Adrenal gland (tissue), 9 donors: ENCODE measurements at regions not wholly inside any gene's neighbourhood (a gene's known extent, or its start where the extent isn't known, plus 50 kb on each side); places are given as distances from the start of the nearest gene placed in this dataset.

ENCODE experiments used
- DNase-seq, 7 donors: peaks; one replicate each; pipeline ENCODE4 v3.0.0-alpha.2; 2019 to 2020
- H3K27ac ChIP-seq, 5 donors: fragments of 200-600 bp; sonication (generic) in 4 of 5; 1 replicate in 3 of 5; 2 replicates in 2 of 5; pipeline versions ENCODE4 v1.5.1 to v1.8.0; 2016 to 2020; ENCODE audit warnings: mild to moderate bottlenecking in 1 of 5
- H3K27me3 ChIP-seq: fragments of 200-600 bp; 2 replicates; pipeline ENCODE4 v1.8.0; 2021
- H3K36me3 ChIP-seq, 2 donors: fragments of 200-600 bp; replicated peaks in 1 of 2; 1 replicate in 1 of 2; 2 replicates in 1 of 2; pipeline versions ENCODE4 v1.5.1 to v1.8.0; 2018 to 2022
- H3K4me1 ChIP-seq, 2 donors: fragments of 200-600 bp; replicated peaks in 1 of 2; 1 replicate in 1 of 2; 2 replicates in 1 of 2; pipeline versions ENCODE4 v1.5.1 to v1.8.0; 2018 to 2021
- H3K4me3 ChIP-seq, 4 donors: fragments of 200-600 bp; sonication (generic) in 3 of 4; one replicate each; pipeline ENCODE4 v1.5.1; 2016 to 2018
- H3K9me3 ChIP-seq, 3 donors: fragments of 200-600 bp; sonication (generic) in 1 of 3; replicated peaks in 1 of 3; 1 replicate in 2 of 3; 2 replicates in 1 of 3; pipeline versions ENCODE4 v1.5.1 to v1.8.0; 2016 to 2021
- CTCF ChIP-seq, 6 experiments: fragments of 450-650 bp in 4 of 6; fragments of 200-600 bp in 2 of 6; sonication (generic) in 1 of 6; IDR thresholded peaks; 1 replicate in 5 of 6; 2 replicates in 1 of 6; pipeline versions ENCODE4 v1.5.1 to v1.8.0; 2016 to 2021; ENCODE audit warnings: antibody characterized with exemption in 6 of 6, mild to moderate bottlenecking in 2 of 6, moderate library complexity in 1 of 6
- POLR2A ChIP-seq, 2 donors: fragments of 450-650 bp; IDR thresholded peaks; one replicate each; pipeline ENCODE4 v1.6.1; 2017; ENCODE audit warnings: antibody characterized with exemption in 2 of 2, mild to moderate bottlenecking in 2 of 2, moderate library complexity in 1 of 2
- WGBS, 4 donors: extraction: QIAGEN DNeasy Blood & Tissue Kit in 2 of 4; methylation state at CpG; one replicate each; pipeline versions ENCODE4 v1.1.5 to v1.1.7; 2013 to 2017; 5-methylcytosine and 5-hydroxymethylcytosine counted together
- intact Hi-C, 2 donors: fragments of 100-400 bp; cut with DNase I; formaldehyde crosslinking; loops; one replicate each; pipeline versions ENCODE4 v1.14.1 to v1.15.0; 2022 to 2023
- donor health status: healthy with polysubstance abuse.
- donor health status: Bipolar disorder and iron deficiency.
- donor health status: DM: yes; HTN: yes; CAD: no.
- donor health status: DM: no; HTN: no; CAD: no.
- donor health status: DM: no; HTN: no; CAD: no.

GRCh38 chr9:73617586-73617985 is 465.9 kb downstream of the ANXA1 start:
- H3K27me3 ChIP-seq = no peaks in the 10 kb centered on the region
- no peak for DNase-seq
- no peak overlapping the region for H3K27ac ChIP-seq
- 70 to 83% (median 79%) methylated on average over 4 of the region's 4 CpGs for WGBS, 4 donors
- intact Hi-C loops = no loop called here
- peaks cover 0 to 13% of the 10 kb centered on the region in 2 donors for H3K4me1 ChIP-seq
- TF ChIP-seq CTCF (IDR thresholded peaks at IDR 0.05) (no peak), POLR2A (IDR thresholded peaks at IDR 0.05) (no peak)
- no peaks in the 10 kb centered on the region for H3K9me3 ChIP-seq
- H3K4me3 ChIP-seq = no peak overlapping the region
- no peaks in the 10 kb centered on the region for H3K36me3 ChIP-seq

DNA sequence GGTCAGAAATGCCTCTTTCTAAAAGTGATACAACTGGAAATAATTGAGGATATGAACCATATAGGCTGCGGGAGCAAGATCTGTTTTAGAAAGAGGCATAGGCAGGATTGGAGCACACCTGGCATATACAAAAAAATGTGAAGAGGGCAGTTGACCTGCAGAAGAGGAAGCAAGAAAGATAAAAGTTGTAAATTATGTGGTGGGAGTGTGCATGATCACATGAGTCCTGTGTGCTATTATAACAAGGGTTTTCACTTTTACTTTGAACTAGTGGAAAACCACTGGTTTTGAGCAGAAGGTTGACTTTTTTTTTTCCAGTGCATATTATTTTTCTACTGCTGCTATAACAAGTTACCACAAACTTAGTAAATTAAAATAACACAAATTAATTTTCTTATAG is 489.3 kb downstream of the ANXA1 start:
- Histone ChIP-seq H3K27ac (no peak overlapping the region), H3K9me3 (peaks cover 0 to 6% (median 0%) of the 10 kb centered on the region in 3 donors), H3K4me3 (no peak overlapping the region), H3K4me1 (no peaks in the 10 kb centered on the region), H3K36me3 (no peaks in the 10 kb centered on the region), H3K27me3 (no peaks in the 10 kb centered on the region)
- TF ChIP-seq POLR2A (IDR thresholded peaks at IDR 0.05) (no peak), CTCF (IDR thresholded peaks at IDR 0.05) (no peak)
- 78 to 94% (median 83%) methylated on average over 1 of the region's 1 CpG for WGBS, 4 donors
- intact Hi-C loops = no loop called here
- no peak for DNase-seq

GRCh38 chr9:73643379-73644013 is 491.8 kb downstream of the ANXA1 start:
- Histone ChIP-seq H3K4me1 (no peaks in the 10 kb centered on the region), H3K36me3 (no peaks in the 10 kb centered on the region), H3K27ac (no peak overlapping the region), H3K9me3 (no peaks in the 10 kb centered on the region), H3K4me3 (no peak overlapping the region), H3K27me3 (no peaks in the 10 kb centered on the region)
- no peak for DNase-seq
- intact Hi-C loops = no loop called here
- 43 to 54% (median 49%) methylated on average over 7 of the region's 7 CpGs for WGBS, 4 donors
- TF ChIP-seq POLR2A (IDR thresholded peaks at IDR 0.05) (no peak), CTCF (IDR thresholded peaks at IDR 0.05) (no peak)

DNA sequence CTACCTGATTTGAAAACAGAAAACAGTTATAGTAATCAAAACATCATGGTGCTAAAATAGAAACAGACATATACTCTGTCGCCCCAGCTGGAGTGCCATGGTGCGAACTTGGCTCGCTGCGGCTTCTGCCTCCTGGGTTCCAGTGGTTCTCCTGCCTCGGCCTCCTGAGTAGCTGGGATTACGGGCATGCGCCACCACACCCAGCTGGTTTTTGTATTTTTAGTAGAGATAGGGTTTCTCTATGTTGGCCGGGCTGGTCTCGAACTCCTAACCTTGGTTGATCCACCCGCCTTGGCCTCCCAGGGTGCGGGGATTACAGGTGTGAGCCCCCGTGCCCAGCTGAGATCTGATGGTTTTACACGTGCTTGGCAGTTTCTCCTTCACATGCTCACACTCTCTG is 495.9 kb downstream of the ANXA1 start:
- DNase-seq = no peak

More for the DNA sequence above, 495.9 kb downstream of the ANXA1 start:
- 89 to 94% (median 92%) methylated on average over 7 to 13 of the region's 13 CpGs for WGBS, 4 donors
- intact Hi-C loops = no loop called here
- Histone ChIP-seq H3K4me1 (no peaks in the 10 kb centered on the region), H3K27me3 (no peaks in the 10 kb centered on the region), H3K27ac (no peak overlapping the region), H3K9me3 (no peaks in the 10 kb centered on the region), H3K36me3 (no peaks in the 10 kb centered on the region), H3K4me3 (no peak overlapping the region)
- TF ChIP-seq POLR2A (IDR thresholded peaks at IDR 0.05) (no peak), CTCF (IDR thresholded peaks at IDR 0.05) (no peak)
